HL-60 (cell line): ENCODE measurements at regions not wholly inside any gene's neighbourhood (a gene's known extent, or its start where the extent isn't known, plus 50 kb on each side); places are given as distances from the start of the nearest gene placed in this dataset.

Experiments used
- CTCF ChIP-seq: IDR thresholded peaks from one replicate; pipeline ENCODE4 v1.5.1; 2011; ENCODE audit warnings: low read length, control low read depth, inconsistent platforms; ENCODE audit not compliant: insufficient read depth
- GABPA ChIP-seq: IDR thresholded peaks from 2 replicates; pipeline ENCODE4 v1.6.1; 2012; ENCODE audit warnings: low read depth
- POLR2AphosphoS5 ChIP-seq: IDR thresholded peaks from 2 replicates; pipeline ENCODE4 v1.6.1; 2012; ENCODE audit warnings: low read depth
- REST ChIP-seq: IDR thresholded peaks from 2 replicates; pipeline ENCODE4 v1.6.1; 2012; ENCODE audit warnings: low read depth; ENCODE audit not compliant: insufficient replicate concordance
- SPI1 ChIP-seq: IDR thresholded peaks from 2 replicates; pipeline ENCODE4 v1.6.1; 2012; ENCODE audit warnings: low read depth, mild to moderate bottlenecking, borderline replicate concordance

DNA sequence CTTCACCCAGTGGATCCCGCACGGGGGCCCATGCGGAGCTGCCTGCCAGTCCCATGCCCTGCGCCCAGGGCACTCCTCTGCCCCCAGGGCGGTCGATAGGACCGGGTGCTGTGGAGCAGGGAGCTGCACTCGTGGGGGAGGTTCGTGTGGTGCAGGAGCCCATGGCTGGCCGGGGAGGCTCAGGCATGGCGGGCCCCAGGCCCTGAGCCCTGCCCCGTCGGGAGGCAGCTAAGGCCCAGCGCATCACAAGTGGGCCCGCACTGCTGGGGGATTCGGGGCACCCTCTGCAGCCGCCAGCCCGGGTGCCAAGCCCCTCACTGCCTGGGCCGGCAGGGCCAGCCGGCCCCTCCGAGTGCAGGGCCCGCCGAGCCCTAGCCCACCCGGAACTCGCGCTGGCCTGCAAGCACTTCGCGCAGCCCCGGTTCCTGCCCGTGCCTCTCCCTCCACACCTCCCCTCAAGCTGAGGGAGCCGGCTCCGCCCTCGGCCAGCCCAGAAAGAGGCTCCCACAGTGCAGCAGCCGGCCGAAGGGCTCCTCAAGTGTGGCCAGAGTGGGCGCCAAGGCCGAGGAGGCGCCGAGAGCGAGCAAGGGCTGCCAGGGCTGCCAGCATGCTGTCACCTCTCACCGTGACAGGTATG lies 221.1 kb upstream of the RORB start:
- no peak for TF ChIP-seq POLR2AphosphoS5
- TF ChIP-seq CTCF, result no peak
- TF ChIP-seq REST, result no peak
- TF ChIP-seq SPI1, result no peak
- no peak for TF ChIP-seq GABPA
